ENCODE measurements at regions not wholly inside any gene's neighbourhood (a gene's known extent, or its start where the extent isn't known, plus 50 kb on each side); places are given as distances from the start of the nearest gene placed in this dataset.

DNA sequence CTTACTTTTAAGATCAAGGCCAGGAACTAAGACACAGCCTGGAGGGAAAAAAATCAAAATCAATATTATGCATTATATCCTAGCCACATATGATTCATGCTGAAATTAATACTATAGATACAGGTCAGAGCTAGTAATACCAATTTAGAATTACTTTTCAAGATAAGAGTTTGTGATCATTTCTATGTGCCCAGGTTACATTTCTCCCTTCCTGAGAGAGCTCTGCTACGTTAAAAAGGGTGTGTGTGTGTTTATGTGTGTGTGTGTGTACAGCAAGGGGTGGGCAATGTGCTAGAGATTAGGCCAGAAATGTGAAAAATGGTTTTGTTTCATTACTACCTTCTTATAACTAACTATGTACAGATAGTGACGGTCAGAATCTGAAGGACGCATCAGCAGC lies 223.9 kb upstream of the FLRT2 start:
- BruUV-seq (replicated peaks) = no TSS peak
- no peaks in the 10 kb centered on the region for H3K4me1 Mint-ChIP-seq (ENCODE audit: insufficient read depth, unreplicated experiment)
- no peaks in the 10 kb centered on the region for H3K36me3 Mint-ChIP-seq (ENCODE audit: insufficient read depth, unreplicated experiment)
- no peak overlapping the region for H3K27ac Mint-ChIP-seq (ENCODE audit: low read depth, unreplicated experiment)
- CTCF ChIA-PET = interaction anchor here (0.7 kb wide), 1 partner anchor 83 kb away, joined by 3 read pairs; no protein-coding TSS in a partner anchor
- no peak for DNase-seq (ENCODE audit: unreplicated experiment)
- no peak overlapping the region for H3K4me3 Mint-ChIP-seq (ENCODE audit: unreplicated experiment)
- no peaks in the 10 kb centered on the region for H3K9me3 Mint-ChIP-seq (ENCODE audit: unreplicated experiment)
- TF ChIP-seq, protein P1, sequence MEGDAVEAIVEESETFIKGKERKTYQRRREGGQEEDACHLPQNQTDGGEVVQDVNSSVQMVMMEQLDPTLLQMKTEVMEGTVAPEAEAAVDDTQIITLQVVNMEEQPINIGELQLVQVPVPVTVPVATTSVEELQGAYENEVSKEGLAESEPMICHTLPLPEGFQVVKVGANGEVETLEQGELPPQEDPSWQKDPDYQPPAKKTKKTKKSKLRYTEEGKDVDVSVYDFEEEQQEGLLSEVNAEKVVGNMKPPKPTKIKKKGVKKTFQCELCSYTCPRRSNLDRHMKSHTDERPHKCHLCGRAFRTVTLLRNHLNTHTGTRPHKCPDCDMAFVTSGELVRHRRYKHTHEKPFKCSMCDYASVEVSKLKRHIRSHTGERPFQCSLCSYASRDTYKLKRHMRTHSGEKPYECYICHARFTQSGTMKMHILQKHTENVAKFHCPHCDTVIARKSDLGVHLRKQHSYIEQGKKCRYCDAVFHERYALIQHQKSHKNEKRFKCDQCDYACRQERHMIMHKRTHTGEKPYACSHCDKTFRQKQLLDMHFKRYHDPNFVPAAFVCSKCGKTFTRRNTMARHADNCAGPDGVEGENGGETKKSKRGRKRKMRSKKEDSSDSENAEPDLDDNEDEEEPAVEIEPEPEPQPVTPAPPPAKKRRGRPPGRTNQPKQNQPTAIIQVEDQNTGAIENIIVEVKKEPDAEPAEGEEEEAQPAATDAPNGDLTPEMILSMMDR (IDR thresholded peaks at IDR 0.05; ENCODE audit: unreplicated experiment) = no peak
- H3K27me3 Mint-ChIP-seq (ENCODE audit: insufficient read depth, unreplicated experiment) = no peaks in the 10 kb centered on the region
- intact Hi-C loops (cut with micrococcal nuclease) = no loop called here
- POLR2A ChIA-PET = no interaction called here

- ChIA-PET POLR2A (no interaction called here), CTCF (interaction anchor here (0.5 kb wide), 1 partner anchor 9 kb away, joined by 3 read pairs; no protein-coding TSS in a partner anchor)
- intact Hi-C loops (cut with micrococcal nuclease) = no loop called here
- BruUV-seq (replicated peaks) = no TSS peak
- Mint-ChIP-seq H3K4me1 (ENCODE audit: insufficient read depth, unreplicated experiment) (no peaks in the 10 kb centered on the region), H3K36me3 (ENCODE audit: insufficient read depth, unreplicated experiment) (no peaks in the 10 kb centered on the region), H3K27me3 (ENCODE audit: insufficient read depth, unreplicated experiment) (no peaks in the 10 kb centered on the region), H3K9me3 (ENCODE audit: unreplicated experiment) (no peaks in the 10 kb centered on the region), H3K4me3 (ENCODE audit: unreplicated experiment) (no peak overlapping the region), H3K27ac (ENCODE audit: low read depth, unreplicated experiment) (no peak overlapping the region)
- DNase-seq (ENCODE audit: unreplicated experiment) = no peak
- TF ChIP-seq, protein P1 (IDR thresholded peaks at IDR 0.05; ENCODE audit: unreplicated experiment) = no peak
These were observed 221.2 kb upstream of the FLRT2 start for GRCh38 chr14:85308531-85309300.

DNA sequence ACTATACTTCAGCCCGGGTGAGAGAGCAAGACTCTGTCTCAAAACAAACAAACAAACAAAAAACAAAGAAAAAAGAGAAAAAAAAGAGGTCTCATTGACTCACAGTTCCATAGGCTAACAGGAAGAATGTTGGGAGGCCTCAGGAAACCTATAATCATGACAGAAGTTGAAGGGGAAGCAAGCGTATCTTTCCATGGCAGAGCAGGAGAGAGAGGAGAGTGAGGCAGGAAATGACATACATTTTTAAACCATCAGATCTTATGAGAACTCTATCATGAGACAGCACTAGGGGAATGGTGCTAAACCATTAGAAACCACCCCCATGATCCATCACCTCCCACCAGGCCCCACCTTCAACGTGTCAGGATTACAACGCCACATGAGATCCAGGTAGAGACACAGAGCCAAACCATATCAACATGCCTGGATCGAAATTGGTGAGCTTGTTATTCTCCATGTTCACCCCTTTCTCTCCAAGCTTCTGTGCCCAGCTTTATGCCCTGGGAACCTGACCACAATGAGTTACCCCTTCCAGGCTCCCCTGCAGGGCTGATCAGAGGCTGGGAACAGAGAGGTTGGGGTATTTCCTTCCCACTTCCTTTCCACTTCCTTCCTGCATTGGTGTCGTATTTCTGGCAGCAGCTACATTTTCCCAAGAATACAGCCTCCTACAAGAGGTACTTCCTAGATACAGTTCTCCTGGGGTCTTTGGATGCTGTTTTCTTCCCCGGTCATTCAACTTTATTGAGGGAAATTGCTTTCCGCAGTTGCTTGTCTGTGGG lies 219.3 kb upstream of the FLRT2 start:
- DNase-seq (ENCODE audit: unreplicated experiment) = no peak
- Mint-ChIP-seq H3K4me1 (ENCODE audit: insufficient read depth, unreplicated experiment) (no peaks in the 10 kb centered on the region), H3K27me3 (ENCODE audit: insufficient read depth, unreplicated experiment) (no peaks in the 10 kb centered on the region), H3K36me3 (ENCODE audit: insufficient read depth, unreplicated experiment) (no peaks in the 10 kb centered on the region), H3K4me3 (ENCODE audit: unreplicated experiment) (no peak overlapping the region), H3K27ac (ENCODE audit: low read depth, unreplicated experiment) (no peak overlapping the region), H3K9me3 (ENCODE audit: unreplicated experiment) (no peaks in the 10 kb centered on the region)
- intact Hi-C loops (cut with micrococcal nuclease) = no loop called here
- CTCF ChIA-PET = no interaction called here
- BruUV-seq (replicated peaks) = no TSS peak
- POLR2A ChIA-PET = no interaction called here
- TF ChIP-seq, protein P1 (IDR thresholded peaks at IDR 0.05; ENCODE audit: unreplicated experiment) = no peak

- Mint-ChIP-seq H3K9me3 (ENCODE audit: unreplicated experiment) (no peaks in the 10 kb centered on the region), H3K27me3 (ENCODE audit: insufficient read depth, unreplicated experiment) (no peaks in the 10 kb centered on the region), H3K36me3 (ENCODE audit: insufficient read depth, unreplicated experiment) (no peaks in the 10 kb centered on the region), H3K27ac (ENCODE audit: low read depth, unreplicated experiment) (no peak overlapping the region), H3K4me3 (ENCODE audit: unreplicated experiment) (no peak overlapping the region), H3K4me1 (ENCODE audit: insufficient read depth, unreplicated experiment) (no peaks in the 10 kb centered on the region)
- TF ChIP-seq, protein P1 (IDR thresholded peaks at IDR 0.05; ENCODE audit: unreplicated experiment) = no peak
- ChIA-PET POLR2A (no interaction called here), CTCF (no interaction called here)
- intact Hi-C loops (cut with micrococcal nuclease) = no loop called here
- no peak for DNase-seq (ENCODE audit: unreplicated experiment)
- BruUV-seq (replicated peaks) = no TSS peak
These were observed 216.3 kb upstream of the FLRT2 start for GRCh38 chr14:85313560-85314207.
